ENCODE measurements at regions not wholly inside any gene's neighbourhood (a gene's known extent, or its start where the extent isn't known, plus 50 kb on each side); places are given as distances from the start of the nearest gene placed in this dataset.
"Not testable (repeated sequence)": the region's sequence is repeated elsewhere in the genome, so short reads cannot be mapped to it uniquely, and the experiment has no call there.

GRCh38 chr7:115177823-115178222 is 255.9 kb downstream of the MDFIC start:
- no peak for DNase-seq

- no peak for DNase-seq
Measured at GRCh38 chr7:115177103-115177502, 255.2 kb downstream of the MDFIC start.

- not testable (repeated sequence) for DNase-seq
Measured at GRCh38 chr7:115172397-115172796, 250.5 kb downstream of the MDFIC start.

- DNase-seq: no peak
Measured at GRCh38 chr7:115153769-115154477, 232.0 kb downstream of the MDFIC start.

- no peak for DNase-seq
Measured at GRCh38 chr7:115153176-115153575, 231.3 kb downstream of the MDFIC start.

GRCh38 chr7:115146148-115146547 is 224.3 kb downstream of the MDFIC start:
- no peak for DNase-seq

- no peak for DNase-seq
Measured at GRCh38 chr7:115145512-115145911, 223.6 kb downstream of the MDFIC start.

GRCh38 chr7:115137816-115138215 is 215.9 kb downstream of the MDFIC start:
- DNase-seq: no peak

- no peak for DNase-seq
Measured at GRCh38 chr7:115136796-115137443, 215.0 kb downstream of the MDFIC start.

- no peak for DNase-seq
Measured at GRCh38 chr7:115135769-115136410, 214.0 kb downstream of the MDFIC start.

GRCh38 chr7:115135146-115135545 is 213.3 kb downstream of the MDFIC start:
- no peak for DNase-seq

GRCh38 chr7:115133248-115133647 is 211.4 kb downstream of the MDFIC start:
- no peak for DNase-seq

GRCh38 chr7:115132096-115132495 is 210.2 kb downstream of the MDFIC start:
- no peak for DNase-seq

- no peak for DNase-seq
Measured at GRCh38 chr7:115128154-115128553, 206.3 kb downstream of the MDFIC start.

- no peak for DNase-seq
Measured at GRCh38 chr7:115127399-115128021, 205.6 kb downstream of the MDFIC start.

GRCh38 chr7:115125750-115126149 is 203.9 kb downstream of the MDFIC start:
- no peak for DNase-seq

GRCh38 chr7:115125312-115125711 is 203.4 kb downstream of the MDFIC start:
- DNase-seq: no peak

GRCh38 chr7:115124409-115124939 is 202.6 kb downstream of the MDFIC start:
- no peak for DNase-seq

GRCh38 chr7:115123441-115123840 is 201.5 kb downstream of the MDFIC start:
- DNase-seq: no peak

GRCh38 chr7:115122388-115122787 is 200.5 kb downstream of the MDFIC start:
- no peak for DNase-seq

GRCh38 chr7:115117748-115118147 is 195.9 kb downstream of the MDFIC start:
- no peak for DNase-seq

GRCh38 chr7:115116773-115117715 is 195.2 kb downstream of the MDFIC start:
- no peak for DNase-seq
